ENCODE measurements at regions not wholly inside any gene's neighbourhood (a gene's known extent, or its start where the extent isn't known, plus 50 kb on each side); places are given as distances from the start of the nearest gene placed in this dataset.
A peak's percentile ranks its signal among the peaks of the same experiment; 100 is the strongest.
"Not testable (repeated sequence)": the region's sequence is repeated elsewhere in the genome, so short reads cannot be mapped to it uniquely, and the experiment has no call there.

DNA sequence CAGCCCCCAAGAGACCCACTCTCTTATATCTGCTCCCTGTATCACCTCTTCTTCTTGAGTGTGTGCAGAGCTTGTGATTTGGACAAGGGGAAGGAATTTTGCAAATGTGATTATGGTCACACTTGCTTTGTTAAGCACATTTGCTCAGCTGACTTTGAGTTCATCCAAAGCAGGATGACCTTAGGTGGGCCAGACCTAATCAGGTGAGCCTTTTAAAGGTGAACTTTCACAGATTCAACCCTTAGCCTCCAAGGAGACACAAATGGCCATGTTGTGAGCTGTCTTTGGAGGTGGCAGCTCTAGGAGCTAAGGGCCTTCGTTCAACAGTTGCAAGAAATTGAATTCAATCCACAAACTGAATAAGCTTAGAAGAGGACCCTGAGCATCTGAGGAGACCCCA lies 147.8 kb downstream of the DEFB131A start:
- DNase-seq (ENCODE audit: low read depth) = no peak
- H3K4me3 ChIP-seq (replicated peaks; ENCODE audit: low read depth, low read length) = no peak overlapping the region
- TF ChIP-seq, protein P1, sequence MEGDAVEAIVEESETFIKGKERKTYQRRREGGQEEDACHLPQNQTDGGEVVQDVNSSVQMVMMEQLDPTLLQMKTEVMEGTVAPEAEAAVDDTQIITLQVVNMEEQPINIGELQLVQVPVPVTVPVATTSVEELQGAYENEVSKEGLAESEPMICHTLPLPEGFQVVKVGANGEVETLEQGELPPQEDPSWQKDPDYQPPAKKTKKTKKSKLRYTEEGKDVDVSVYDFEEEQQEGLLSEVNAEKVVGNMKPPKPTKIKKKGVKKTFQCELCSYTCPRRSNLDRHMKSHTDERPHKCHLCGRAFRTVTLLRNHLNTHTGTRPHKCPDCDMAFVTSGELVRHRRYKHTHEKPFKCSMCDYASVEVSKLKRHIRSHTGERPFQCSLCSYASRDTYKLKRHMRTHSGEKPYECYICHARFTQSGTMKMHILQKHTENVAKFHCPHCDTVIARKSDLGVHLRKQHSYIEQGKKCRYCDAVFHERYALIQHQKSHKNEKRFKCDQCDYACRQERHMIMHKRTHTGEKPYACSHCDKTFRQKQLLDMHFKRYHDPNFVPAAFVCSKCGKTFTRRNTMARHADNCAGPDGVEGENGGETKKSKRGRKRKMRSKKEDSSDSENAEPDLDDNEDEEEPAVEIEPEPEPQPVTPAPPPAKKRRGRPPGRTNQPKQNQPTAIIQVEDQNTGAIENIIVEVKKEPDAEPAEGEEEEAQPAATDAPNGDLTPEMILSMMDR (IDR thresholded peaks at IDR 0.05; ENCODE audit: low read length, missing control alignments) = no peak

DNA sequence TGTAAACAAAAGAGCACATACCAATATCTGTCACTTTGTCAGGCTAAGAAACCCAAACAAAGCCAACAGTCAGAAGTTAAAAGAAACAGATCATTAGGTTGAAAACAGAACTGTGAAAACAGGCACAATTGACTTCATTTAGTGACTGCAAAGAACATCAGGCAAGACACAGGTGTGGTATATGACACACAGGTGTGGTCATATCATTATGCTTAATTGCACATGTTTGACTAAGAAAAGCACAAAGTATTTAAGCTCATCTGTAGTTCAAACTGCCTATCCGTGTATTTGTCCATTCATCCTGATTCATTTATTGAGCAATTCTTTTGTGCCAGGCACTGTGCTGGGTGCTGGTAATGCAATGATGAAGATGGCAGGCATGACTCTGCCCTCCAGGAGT lies 150.7 kb downstream of the DEFB131A start:
- H3K4me3 ChIP-seq (replicated peaks; ENCODE audit: low read depth, low read length) = no peak overlapping the region
- TF ChIP-seq, protein P1 (IDR thresholded peaks at IDR 0.05; ENCODE audit: low read length, missing control alignments) = no peak
- no peak for DNase-seq (ENCODE audit: low read depth)

DNA sequence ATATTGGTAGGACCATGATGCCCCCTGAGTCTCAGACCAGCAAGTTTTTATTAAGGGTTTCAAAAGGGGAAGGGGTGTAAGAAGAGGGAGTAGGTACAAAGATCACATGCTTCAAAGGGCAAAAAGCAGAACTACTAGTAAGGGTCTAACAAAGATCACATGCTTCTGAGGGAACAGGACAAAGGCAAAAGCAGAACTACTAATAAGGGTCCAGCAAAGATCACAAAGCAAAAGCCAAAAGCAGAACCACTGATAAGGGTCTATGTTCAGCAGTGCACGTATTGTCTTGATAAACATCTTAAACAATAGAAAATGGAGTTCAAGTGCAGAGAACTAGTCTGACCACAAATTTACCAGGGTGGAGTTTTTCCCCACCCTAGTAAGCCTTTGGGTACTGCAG lies 151.3 kb downstream of the DEFB131A start:
- H3K4me3 ChIP-seq (replicated peaks; ENCODE audit: low read depth, low read length); DNase-seq (ENCODE audit: low read depth): not testable (repeated sequence)

DNA sequence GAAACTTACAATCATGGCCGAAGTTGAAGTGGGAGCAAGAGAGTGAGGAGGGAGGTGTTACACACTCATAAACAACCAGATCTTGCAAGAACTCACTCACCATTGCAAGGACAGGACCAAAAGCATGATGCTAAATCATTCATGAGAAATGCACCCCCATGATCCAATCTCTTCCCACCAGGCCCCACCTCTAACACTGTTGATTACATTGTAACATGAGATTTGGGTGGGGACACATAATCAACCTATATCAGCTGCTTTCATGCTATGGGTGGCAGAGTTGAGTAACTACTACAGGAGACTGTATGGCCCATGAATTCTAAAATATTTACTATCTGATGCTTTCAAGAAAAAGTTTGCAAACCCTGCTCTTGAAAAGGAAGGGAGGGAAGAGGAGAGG lies 155.1 kb downstream of the DEFB131A start:
- DNase-seq (ENCODE audit: low read depth) = no peak
- no peak overlapping the region for H3K4me3 ChIP-seq (replicated peaks; ENCODE audit: low read depth, low read length)
- TF ChIP-seq, protein P1 (IDR thresholded peaks at IDR 0.05; ENCODE audit: low read length, missing control alignments) = no peak

DNA sequence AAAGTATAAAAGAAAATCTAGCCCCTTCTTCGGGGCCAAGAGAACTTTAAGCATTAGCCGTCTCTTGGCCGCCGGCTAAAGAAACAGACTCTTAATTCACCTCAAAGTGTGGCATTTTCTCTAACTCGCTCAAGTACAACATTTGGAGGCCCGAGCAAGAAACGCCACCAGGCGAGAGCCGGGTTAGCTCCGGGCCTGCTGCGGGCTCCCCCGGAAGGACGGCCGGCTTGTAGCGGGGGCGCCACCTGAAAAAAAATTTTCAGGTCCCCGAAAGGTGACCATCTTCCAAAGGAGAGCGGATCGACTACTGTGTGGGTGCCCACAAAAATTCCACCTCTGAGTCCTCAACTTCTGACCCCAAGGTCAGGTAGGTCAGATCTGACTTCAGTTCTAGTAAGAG lies 156.0 kb downstream of the DEFB131A start:
- DNase-seq (ENCODE audit: low read depth) = no peak
- TF ChIP-seq, protein P1 (IDR thresholded peaks at IDR 0.05; ENCODE audit: low read length, missing control alignments) = no peak

DNA sequence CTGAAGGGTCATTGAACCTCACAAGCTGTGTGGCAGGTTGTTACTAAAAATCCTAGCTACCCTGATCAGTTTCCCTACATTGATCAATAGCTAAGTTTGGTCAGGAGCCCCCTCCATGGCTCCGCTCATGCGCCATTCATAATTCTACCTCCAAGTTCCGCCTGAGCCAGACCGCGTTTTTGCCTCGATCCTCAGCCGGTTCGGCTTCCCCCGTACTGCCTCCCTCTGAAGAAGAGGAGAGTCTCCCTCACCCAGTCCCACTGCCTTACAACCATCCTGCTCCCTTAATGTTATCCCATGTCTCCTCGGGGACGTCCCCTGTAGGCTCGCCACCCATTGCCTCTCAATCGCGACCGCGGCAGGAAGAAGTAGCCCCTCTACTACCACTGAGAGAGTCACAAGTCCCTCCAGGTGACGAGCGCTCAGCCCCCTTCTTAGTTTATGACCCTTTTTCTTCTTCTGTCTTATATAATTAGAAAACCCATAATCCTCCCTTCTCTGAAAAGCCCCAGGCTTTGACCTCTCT lies 158.2 kb downstream of the DEFB131A start:
- no peak overlapping the region for H3K4me3 ChIP-seq (replicated peaks; ENCODE audit: low read depth, low read length)
- no peak for DNase-seq (ENCODE audit: low read depth)
- TF ChIP-seq, protein P1 (IDR thresholded peaks at IDR 0.05; ENCODE audit: low read length, missing control alignments) = no peak

More for the DNA sequence above, 156.0 kb downstream of the DEFB131A start:
- no peak overlapping the region for H3K4me3 ChIP-seq (replicated peaks; ENCODE audit: low read depth, low read length)

DNA sequence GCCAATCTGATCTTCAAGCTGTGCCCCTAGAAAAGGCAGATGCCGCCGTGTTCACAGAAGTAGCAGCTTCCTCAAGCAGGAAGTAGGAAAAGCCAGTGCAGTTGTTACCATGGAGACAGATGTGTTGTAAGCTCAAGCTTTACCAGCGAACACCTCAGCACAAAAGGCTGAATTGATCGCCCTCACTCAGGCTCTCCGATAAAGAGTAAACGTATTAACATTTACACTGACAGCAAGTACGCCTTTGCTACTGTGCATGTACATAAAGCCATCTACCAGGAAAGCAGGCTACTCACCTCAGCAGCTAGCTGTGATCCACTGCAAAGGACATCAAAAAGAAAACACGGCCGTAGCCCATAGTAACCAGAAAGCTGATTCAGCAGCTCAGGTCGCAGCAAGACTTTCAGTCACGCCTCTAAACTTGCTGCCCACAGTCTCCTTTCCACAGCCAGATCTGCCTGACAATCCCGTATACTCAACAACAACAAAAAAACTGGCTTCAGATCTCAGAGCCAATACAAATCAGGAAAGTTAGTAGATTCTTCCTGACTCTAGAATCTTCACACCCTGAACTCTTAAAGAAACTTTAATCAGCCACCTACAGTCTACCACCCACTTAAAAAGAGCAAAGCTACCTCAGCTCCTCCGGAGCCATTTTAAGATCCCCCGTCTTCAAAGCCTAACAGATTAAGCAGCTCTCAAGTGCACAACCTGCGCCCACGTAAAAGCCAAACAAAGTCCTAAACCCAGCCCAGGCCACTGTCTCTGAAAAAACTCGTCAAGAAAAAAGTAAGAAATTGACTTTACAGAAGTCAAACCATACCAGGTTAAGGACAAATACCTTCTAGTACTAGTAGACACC lies 160.0 kb downstream of the DEFB131A start:
- peak; percentile 16 for DNase-seq (ENCODE audit: low read depth)

DNA sequence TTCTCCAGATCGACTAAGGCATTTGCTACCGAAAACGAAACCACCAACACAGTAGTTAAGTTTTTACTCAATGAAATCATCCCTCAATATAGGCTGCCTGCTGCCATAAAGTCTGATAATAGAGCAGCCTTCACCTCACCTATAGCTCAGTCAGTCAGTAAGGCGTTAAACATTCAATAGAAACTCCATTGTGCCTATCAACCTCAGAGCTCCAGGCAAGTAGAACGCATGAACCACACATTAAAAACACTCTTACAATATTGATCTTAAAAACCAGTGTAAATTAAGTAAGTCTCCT lies 160.6 kb downstream of the DEFB131A start:
- not testable (repeated sequence) for DNase-seq (ENCODE audit: low read depth)

More for the DNA sequence above, 160.0 kb downstream of the DEFB131A start:
- H3K4me3 ChIP-seq (replicated peaks; ENCODE audit: low read depth, low read length) = not testable (repeated sequence)

More for the DNA sequence above, 160.6 kb downstream of the DEFB131A start:
- H3K4me3 ChIP-seq (replicated peaks; ENCODE audit: low read depth, low read length) = not testable (repeated sequence)

Measured in fibroblast of pulmonary artery (primary cell).